NCI-H187 treated with DMSO at 0.1 percent for 48 hours (cell line): ENCODE measurements at regions not wholly inside any gene's neighbourhood (a gene's known extent, or its start where the extent isn't known, plus 50 kb on each side); places are given as distances from the start of the nearest gene placed in this dataset.

ENCODE experiments used
- DNase-seq: peaks from one replicate; lab custom pipeline; 2025; lab: John Stamatoyannopoulos, UW

DNA sequence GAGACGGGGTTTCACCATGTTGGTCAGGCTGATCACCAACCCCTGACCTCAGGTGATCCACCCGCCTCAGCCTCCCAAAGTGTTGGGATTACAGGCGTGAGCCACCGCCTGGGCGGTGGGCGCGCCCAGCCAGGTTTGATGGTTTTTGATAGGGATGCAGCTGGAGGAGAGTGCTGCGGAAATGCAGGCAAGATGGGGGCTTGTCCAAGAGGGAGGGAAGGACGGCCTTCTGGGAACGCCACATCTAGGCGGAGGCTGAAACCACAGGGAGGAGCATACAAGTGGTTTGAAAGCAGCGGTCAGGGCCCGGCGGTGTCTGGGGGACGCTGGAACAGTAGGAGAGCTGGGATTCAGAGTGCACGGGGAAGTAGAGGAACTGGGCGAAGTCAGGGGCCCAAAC is 134.6 kb downstream of the VRK1 start:
- no peak for DNase-seq

DNA sequence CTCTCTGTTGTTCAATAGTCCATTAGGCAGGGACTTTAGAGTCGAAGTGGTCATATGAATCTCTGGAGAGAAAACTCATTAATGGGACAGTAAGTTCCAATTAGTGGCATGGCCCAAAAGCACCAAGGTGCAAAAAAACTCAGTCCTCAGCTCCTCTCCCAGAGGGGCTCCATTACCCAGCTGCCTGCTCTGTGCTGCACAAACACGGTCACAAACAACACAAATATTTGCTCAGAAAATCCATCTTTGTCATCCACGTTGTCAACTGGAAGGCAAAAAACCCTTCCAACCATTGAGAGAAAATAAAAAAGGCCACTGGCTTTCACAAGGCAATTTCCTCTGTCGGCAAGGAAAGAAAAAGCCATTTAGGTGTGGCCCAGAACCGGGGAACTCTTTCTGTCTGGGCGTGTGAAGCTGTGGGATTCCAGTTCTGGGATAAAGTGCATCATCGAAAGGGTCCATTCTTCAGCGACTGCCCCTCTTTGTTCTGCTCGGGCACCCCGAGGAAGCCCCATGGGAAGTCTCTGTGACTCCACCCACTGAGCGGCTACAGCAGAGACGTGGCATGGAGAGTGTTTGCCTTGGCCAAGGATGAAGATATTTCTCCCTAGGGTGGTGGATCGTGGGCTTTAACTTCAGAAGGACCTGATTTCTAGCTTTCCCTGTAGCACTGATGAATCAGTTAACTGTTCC is 137.6 kb downstream of the VRK1 start:
- no peak for DNase-seq

DNA sequence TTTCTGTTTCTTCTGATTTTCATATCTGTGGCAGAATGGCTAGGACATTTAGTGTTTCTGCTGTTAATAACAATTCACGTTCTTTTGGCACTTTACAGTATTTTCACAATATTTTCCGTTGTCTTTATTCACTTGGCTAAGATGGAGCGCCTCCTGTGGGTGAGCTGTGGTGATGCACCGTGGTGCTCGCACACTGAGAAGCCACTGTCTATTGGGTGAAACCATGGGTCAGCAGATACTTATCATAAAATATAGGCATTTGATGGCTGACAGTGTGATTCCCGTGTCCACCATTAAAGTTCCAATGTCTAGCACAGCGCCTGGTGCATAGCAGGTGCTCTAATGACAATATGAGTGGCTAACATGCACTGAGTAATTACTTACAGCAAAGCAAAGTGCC is 141.8 kb downstream of the VRK1 start:
- DNase-seq, result no peak

DNA sequence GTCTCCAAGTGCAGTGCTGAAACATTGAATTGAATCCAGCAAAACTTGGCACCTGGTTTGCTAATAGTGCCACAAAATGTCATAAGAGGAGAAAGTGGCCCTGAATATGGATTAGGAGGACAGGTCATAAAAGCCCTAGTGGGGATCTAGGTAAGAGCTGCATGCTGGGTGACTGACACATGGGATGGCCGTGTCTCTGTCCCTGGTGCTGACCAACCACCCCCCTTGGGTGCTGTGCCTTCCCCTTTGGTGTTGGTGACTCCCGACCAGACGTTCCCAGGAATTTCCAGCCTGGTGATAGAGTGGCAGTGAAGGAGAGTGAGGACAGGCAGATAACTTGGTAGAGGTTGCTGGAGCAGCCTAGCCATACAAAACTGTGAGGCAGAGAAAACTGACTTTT is 142.8 kb downstream of the VRK1 start:
- no peak for DNase-seq

DNA sequence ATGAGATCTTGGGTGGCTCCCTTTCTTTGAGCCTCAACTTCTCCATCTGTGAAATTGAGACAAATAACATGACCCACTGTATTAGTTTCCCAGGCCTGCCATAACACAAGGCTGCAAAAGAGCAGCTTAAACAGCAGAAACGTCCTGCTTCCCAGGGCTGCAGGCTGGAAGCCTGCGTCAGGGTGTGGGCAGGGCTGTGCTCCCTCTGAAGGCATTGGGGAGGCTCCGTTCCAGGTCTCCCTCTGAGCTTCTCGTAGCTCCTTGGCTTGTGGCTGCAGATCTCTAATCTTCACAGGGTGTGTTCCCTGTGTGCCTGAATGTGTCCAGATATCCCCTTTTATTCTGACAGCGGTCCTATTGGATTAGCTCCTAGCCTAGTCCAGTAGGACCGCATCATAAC is 147.1 kb downstream of the VRK1 start:
- DNase-seq, result no peak

DNA sequence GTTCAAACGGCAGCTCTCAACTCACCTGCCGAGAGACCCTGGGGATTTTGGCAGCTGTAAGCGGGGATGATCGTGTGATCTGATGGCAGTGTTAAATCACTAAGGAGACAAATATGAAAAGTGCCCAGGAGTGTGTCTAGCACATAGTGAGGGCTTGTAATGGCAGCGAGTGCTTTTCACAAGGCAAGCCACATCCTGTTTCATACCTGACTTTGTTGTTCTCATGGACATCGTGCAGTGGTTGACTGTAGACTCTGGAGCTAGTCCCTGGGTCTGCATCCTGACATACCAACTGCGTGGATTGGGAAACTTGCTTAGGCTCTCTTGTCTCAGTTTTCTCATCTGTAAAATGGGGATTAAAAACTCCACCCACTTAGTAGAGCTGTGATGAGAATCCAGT is 148.5 kb downstream of the VRK1 start:
- DNase-seq, result no peak

DNA sequence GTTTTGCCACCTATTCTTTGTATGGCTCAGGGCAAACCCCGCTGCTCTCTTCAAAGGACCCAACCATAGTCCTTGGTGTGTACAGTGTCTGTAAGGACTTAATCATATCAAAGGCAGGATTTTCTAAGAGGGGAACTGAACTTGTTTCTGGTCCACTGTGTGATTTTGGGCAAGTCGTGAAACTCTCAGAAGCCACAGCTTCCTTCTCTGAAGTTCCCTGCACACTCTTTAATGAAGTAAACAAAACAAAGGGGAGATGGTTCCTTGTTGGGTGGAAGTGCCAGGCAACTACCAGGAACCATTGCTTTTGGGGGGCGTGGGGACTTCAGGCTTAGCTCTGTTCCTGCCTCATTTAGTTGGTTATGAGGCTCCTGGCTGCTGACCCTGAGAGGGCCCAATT is 152.4 kb downstream of the VRK1 start:
- no peak for DNase-seq

DNA sequence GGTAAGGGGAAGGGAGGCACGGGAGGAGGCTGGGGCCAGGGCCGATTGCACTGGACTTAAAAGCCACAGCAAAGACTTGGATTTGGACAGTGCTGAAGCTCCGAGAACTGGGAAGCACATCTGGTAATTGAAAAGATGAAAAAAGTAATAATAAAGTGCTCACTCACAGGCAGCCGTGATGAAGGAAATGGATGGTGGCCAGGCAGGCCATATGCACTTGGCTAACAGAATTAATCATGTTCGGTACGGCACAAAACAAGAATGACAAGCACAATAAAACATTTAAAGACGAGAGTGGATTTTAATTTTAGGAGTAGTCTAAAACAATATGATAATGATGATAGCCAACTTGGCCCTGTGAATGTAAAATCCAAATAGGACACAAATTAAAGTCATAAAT is 154.3 kb downstream of the VRK1 start:
- no peak for DNase-seq

DNA sequence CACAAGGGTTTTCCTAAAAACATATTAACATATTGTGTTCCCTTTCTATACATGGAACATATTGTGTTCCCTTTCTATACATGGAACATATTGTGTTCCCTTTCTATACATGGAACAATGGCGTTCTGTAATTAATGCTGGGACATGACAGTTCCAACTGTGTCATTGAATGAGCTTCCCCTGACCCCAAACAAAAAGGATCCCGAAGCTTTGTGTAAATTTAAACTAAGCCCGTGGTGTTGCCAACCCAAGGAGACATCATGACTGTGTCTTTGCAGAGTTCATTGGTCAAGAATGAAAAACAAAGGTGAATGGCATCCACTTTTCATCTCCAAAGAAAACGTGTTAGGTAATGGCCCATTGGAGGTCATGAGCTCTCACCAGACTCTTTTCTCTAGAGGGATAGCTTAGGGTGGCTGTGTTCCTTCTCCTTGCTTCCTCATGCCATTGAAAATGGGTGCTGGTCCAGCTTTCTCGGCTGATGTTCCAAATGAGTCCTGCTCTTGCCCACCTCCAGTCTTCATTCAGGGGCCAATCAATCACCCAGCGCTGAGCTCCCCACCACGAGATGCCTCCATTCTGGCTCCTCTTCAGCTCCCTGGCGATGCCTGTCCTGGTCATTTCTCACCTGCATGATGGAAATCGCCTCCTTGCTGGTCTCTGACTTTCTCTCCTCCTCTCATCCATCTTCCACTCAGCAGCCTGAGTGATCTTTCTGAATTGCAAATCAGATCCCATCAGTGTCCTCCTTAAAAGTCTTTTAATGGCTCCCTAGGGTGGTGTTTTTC is 156.1 kb downstream of the VRK1 start:
- DNase-seq, result no peak

DNA sequence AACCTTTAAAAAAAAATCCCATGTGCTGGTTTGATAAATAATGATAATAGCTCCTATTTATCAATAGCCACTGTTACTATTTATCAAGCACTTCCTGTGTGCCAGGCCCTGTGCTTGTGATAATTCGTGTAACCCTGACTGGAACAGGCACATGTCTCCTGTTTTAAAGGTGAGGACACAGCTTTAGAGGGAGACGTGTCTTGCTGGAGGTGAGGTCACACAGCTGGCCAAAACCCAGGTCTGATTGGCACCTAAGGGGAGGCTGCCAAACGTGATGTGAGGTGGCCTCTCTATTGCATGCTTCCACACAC is 156.6 kb downstream of the VRK1 start:
- no peak for DNase-seq

DNA sequence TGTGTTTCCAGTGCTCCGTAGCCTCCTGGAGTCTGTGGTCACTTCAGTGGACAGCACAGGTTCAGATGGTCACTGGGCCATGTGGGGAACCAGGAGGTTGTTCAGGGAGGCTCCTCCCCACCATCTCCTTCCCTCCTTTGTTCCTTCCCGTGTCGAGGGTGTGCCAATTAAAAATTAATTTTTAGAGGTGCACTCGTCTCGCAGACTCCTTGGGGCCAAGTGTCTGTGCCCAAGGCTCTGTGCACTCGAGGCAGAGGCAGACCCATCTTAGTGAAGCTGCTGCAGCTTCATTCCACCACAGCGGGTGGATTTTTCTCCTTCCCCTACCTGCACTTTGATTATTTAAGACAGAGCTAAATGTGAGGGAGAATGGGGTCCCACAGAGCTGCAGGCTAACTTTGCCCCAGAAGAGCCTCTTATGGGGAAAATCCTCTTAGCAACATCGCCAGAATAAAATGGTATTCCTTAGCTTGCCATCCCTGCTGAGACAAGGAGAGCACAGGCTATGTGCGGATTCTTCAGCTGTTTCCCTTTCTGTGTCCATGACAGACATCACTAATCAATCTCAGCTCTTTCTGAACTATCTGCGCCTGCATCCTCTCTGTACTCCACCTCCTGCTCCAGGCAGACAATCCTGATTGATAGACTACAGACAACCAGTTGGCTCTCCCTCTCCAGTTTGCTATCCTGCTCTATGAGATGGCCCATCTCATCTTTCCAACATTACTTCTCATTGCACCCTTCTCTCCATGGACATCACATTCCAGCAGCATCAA is 159.5 kb downstream of the VRK1 start:
- no peak for DNase-seq

DNA sequence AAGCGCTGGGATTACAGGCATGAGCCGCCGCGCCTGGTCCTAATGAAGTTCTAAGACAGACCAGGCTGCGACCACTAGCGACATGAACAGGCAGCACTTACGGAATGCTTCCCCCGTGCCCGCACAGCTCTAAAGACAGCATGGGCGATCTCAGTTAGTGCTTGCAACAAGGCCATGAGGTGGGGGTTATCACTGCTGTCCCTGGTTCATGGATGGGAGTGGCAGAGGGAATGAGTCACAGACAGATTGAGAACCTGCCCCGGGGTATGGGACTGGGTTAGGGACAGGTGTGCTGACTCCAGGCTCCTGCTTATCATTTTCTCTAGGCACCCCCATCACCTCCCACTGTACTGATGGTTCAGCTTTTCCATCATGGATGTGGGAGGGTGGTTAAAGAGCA is 160.9 kb downstream of the VRK1 start:
- no peak for DNase-seq

DNA sequence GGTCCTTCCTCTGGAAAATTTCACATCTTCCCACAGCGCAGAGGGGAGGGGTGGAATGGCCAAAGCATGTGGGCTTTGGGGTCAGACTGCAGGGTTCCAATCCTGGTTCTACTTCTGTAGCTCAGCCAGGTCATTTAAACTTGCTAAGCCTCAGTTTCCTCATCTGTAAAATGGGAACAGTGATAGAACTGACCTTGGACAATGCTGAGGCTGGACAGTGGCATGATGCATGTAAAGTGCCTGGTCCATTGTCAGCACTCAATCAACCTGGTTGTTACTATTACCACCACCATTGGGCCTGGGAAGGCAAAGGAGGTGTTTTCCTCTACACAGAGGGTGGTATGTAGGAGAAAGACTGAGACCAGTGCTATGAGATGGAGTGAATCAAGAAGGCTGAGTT is 162.8 kb downstream of the VRK1 start:
- DNase-seq, result no peak

DNA sequence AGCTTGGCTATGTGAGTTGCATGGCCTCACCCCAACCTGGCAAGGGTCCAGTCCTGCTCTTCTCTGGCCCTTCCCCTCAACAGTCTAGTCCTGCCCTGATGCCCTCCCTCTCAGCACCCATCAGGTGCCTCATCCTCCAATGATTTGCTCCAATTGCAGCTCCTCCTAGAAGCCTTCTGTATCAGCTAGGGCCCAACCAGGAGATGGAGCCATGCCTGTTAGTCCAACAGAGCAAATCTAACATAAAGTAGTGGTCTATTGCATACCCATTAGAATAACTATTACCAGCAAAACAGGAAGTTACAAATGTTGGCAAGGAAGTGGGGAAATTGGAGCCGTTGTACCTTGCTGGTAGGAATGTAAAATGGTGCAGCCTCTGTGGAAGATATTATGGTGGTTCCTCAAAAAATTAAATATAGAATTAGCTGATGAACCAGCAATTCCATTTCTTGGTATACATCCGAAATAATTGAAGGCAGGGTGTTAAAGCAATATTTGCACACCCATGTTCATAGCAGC is 163.5 kb downstream of the VRK1 start:
- DNase-seq, result no peak

DNA sequence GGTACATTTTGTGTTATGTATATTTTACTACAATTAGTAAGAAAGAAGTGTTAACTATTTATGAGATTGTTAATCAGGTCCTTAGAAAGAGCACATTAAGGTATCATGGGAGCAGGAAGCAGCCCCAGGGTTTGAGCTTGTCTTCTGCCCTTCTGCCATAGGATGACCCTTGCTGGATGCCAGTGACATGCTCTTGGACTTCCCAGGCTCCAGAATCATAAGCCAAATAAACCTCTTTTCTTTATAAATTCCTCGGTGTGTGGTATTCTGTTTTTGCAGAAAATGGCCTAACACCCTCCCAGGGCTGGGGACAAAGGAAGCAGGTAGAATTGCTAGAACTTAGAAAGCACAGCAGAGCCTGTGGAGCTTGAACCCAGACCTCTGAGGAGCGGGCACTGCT is 164.7 kb downstream of the VRK1 start:
- DNase-seq, result no peak

DNA sequence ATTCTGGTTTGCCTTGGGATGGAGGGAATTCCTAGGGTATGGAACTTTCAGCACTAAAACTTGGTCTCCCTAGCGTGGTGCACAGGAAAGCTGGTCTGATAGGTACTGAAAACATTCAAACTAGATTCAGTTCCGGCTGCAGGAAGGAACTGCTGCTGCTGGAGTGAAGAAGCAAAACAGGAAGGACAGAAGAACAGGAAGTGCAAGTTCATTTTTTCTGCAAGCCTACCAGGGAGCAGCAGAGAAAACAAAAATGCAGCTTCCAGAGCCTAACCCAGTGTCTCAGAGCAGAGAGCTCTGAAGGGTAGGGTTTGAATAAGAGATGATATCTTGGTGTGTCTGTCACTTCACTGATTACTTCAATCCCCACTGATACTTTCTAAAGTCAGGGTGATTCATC is 165.2 kb downstream of the VRK1 start:
- DNase-seq, result no peak

DNA sequence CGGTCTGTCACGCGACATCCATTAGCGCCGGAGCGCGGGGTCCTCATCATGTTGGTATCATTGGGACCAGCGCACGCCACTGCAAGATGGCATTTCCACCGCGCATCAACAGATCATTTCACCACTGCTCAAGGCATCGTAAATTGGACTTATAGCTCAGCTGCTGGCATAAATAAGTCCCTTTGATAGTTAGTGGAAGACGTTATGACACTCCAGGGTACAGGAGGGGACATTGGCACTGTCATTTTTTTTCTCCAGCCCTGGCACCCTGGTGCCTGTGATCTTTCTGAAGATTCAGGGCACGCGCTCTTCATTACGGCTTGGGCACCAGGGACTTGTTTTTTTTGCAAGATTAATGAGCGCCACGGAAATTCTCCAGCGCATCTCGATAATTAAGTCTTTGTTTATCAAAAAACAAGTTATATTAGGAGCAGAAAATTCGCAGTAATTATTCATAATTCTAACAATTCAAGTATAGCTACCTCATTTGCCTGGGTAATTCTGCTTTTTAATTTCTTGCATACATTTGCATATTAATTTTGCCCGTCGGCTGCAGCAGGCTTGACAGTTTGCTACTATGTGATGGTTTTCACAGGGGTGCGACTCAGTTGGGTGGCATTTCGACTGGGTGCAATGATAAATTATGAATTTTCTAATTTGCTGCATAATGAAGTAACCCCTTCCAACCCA is 167.7 kb downstream of the VRK1 start:
- no peak for DNase-seq

DNA sequence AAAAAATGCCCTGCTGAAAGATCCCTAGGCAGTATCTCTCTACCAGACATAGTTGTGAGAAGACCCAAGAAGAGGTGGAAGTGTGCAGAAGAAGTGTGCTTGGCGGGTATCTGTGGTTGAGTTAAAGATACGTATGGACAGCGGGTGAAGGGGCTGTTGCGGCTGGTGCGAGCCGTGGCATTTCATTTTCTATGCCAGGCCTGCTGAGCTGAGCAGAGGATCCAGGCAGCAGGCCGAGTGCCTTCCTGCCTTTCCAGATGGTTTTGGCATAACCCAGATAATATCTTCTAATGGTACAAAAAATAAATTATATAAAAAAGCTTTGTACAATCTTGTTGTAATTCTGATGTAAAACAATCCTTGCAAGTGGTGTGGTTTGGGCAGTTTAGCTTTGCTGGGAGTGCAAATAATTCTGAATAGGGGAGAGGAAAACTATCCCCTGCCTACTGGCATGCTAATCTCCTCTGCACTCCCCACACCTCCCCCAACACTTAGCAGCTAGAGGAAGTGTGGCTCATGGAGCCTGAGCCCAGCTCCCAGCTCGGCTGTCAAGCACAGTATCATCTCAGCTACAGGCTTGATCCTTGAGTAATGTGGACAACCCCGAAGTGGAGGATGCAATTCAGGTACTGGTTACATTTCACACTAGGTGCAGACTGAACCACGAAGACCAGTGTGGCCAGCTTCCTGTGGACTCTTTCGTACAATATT is 168.9 kb downstream of the VRK1 start:
- DNase-seq, result no peak

DNA sequence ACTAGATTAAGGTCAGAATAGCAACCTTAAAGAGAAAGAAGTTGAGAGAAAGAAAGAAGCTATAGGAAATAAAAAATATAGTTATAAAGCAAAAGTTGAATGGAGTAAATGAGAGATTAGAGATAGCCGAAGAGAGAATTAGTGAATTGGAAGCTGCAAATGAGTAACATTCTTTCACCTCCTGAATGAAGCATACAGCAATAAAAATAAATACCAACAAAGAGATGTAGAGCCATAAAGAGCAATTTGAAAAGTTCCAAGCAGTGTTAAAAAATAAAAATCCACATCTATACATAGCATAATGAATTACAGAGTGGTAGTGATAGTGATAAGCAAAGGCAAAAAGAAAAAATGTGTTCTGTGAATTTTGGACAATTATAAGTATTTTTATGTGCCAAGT is 177.9 kb downstream of the VRK1 start:
- no peak for DNase-seq

DNA sequence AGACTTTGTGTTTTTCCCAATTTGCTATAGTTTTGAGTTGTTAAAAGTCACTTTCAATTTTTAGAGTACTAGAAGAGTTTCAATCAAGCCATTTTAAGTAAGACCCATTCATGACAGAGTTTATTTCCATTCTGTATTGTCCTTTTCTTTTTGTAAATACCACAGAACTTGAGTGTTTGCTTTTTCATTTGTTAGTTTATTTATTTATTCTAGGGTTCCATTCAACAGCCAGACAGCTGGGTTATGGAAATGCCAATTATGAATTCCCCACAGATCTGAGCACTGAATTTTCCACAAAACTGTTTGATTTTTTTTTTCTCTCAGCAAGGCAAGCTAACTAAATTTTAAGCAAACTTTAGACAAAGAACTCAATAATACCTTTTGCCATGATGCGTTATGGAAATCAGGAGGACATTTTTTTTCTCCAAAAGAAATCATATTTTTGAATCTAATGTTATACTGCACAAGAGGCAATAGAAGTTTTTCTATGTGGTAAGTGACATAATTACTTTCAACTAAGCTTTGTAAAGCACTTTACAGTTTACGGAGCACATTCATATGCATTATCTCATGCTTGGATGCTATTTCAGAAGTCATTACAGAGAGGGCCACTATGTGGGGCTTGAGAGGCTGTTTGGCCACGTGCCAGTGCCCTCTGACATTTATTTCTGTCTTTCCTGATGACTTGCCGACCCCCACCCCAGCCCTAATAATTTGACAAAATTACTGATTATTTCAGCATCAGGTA is 181.5 kb downstream of the VRK1 start:
- peak; percentile 24 for DNase-seq

DNA sequence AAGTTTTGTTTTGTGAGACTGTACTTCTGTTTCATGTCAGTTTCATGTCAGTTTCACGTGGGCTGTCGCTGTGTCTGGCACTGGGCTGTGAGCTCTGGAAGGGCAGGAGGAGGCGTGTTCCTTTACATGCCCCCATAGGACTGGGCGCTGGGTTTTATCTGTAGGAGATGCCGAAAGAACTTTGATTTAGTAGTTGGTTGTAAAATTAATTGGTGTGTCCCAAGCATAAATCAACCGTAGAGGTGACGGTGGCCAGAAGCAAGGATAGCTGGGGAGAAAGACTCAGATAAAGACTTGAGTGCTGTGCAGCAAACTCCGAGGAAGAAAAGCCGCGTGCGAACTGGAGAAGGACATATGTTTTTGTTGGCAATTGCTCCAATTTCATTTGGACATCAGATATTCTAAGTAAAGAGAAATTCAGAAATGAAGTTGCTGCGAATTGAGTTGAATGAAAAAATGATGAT is 182.5 kb downstream of the VRK1 start:
- DNase-seq, result no peak
